GM12878 (cell line): ENCODE measurements at regions not wholly inside any gene's neighbourhood (a gene's known extent, or its start where the extent isn't known, plus 50 kb on each side); places are given as distances from the start of the nearest gene placed in this dataset.

ENCODE experiments used
- ATF7 ChIP-seq: fragments of 450-650 bp; IDR thresholded peaks from 2 replicates; pipeline ENCODE4 v1.6.1; 2016; ENCODE audit warnings: low read depth, mild to moderate bottlenecking
- EED ChIP-seq: sonication (generic); IDR thresholded peaks from 2 replicates; pipeline ENCODE4 v1.6.1; 2016; ENCODE audit warnings: antibody characterized with exemption, low read depth
- IRF3 ChIP-seq: fragments of 450-650 bp; IDR thresholded peaks from 2 replicates; pipeline ENCODE4 v1.6.1; 2014; ENCODE audit warnings: mild to moderate bottlenecking
- MYB ChIP-seq: fragments of 150-350 bp; IDR thresholded peaks from 2 replicates; pipeline ENCODE4 v1.6.1; 2014; ENCODE audit warnings: mild to moderate bottlenecking, low read depth, low read length, borderline replicate concordance
- RB1 ChIP-seq: fragments of 450-650 bp; formaldehyde crosslinking; IDR thresholded peaks from 2 replicates; pipeline ENCODE4 v1.6.1; 2017; ENCODE audit warnings: mild to moderate bottlenecking, borderline replicate concordance
- RUNX3 ChIP-seq: IDR thresholded peaks from 2 replicates; pipeline ENCODE4 v1.6.1; 2012; ENCODE audit warnings: low read length, inconsistent platforms
- ZNF207 ChIP-seq: fragments of 450-650 bp; IDR thresholded peaks from 2 replicates; pipeline ENCODE4 v1.6.1; 2014; ENCODE audit warnings: antibody characterized with exemption, mild to moderate bottlenecking, borderline replicate concordance
- ZSCAN29 ChIP-seq: fragments of 450-650 bp; IDR thresholded peaks from 2 replicates; pipeline ENCODE4 v1.6.1; 2017; ENCODE audit warnings: mild to moderate bottlenecking, moderate library complexity
- TF ChIP-seq, protein P1 (sequence below): fragments of 450-650 bp; IDR thresholded peaks from 2 replicates; pipeline ENCODE4 v1.6.1; 2017; ENCODE audit warnings: mild to moderate bottlenecking, moderate library complexity

- no peak for TF ChIP-seq EED
- no peak for TF ChIP-seq RUNX3
- no peak for TF ChIP-seq ZSCAN29
- TF ChIP-seq, protein P1, sequence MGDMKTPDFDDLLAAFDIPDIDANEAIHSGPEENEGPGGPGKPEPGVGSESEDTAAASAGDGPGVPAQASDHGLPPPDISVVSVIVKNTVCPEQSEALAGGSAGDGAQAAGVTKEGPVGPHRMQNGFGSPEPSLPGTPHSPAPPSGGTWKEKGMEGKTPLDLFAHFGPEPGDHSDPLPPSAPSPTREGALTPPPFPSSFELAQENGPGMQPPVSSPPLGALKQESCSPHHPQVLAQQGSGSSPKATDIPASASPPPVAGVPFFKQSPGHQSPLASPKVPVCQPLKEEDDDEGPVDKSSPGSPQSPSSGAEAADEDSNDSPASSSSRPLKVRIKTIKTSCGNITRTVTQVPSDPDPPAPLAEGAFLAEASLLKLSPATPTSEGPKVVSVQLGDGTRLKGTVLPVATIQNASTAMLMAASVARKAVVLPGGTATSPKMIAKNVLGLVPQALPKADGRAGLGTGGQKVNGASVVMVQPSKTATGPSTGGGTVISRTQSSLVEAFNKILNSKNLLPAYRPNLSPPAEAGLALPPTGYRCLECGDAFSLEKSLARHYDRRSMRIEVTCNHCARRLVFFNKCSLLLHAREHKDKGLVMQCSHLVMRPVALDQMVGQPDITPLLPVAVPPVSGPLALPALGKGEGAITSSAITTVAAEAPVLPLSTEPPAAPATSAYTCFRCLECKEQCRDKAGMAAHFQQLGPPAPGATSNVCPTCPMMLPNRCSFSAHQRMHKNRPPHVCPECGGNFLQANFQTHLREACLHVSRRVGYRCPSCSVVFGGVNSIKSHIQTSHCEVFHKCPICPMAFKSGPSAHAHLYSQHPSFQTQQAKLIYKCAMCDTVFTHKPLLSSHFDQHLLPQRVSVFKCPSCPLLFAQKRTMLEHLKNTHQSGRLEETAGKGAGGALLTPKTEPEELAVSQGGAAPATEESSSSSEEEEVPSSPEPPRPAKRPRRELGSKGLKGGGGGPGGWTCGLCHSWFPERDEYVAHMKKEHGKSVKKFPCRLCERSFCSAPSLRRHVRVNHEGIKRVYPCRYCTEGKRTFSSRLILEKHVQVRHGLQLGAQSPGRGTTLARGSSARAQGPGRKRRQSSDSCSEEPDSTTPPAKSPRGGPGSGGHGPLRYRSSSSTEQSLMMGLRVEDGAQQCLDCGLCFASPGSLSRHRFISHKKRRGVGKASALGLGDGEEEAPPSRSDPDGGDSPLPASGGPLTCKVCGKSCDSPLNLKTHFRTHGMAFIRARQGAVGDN = 0 out of 2 replicates have a peak, but pooled peaks have one; percentile 31
- no peak for TF ChIP-seq MYB
- TF ChIP-seq ZNF207 = no peak
- peak; percentile 50; the same call in 1 of the 2 replicates for TF ChIP-seq ATF7
- no peak for TF ChIP-seq RB1
- TF ChIP-seq IRF3 = no peak
- TF ChIP-seq, all 136 proteins: peak for 7
Measured at GRCh38 chr2:57615855-57616556, 430.6 kb upstream of the VRK2 start (continued).
